HG03575 (cell line): ENCODE measurements at regions not wholly inside any gene's neighbourhood (a gene's known extent, or its start where the extent isn't known, plus 50 kb on each side); places are given as distances from the start of the nearest gene placed in this dataset.
"Not testable (repeated sequence)": the region's sequence is repeated elsewhere in the genome, so short reads cannot be mapped to it uniquely, and the experiment has no call there.

Experiments
- ATAC-seq: cut with Tn5 transposase; IDR thresholded peaks from one replicate; pipeline ENCODE4 v1.9.1; 2021; ENCODE audit not compliant: unreplicated experiment, insufficient number of reproducible peaks, low FRiP score; ENCODE audit errors: extremely low read depth

- no peak for ATAC-seq
Measured at GRCh38 chr4:128654465-128654864, 155.0 kb upstream of the JADE1 start.

- ATAC-seq = no peak
Measured at GRCh38 chr4:128653527-128654444, 155.7 kb upstream of the JADE1 start.

GRCh38 chr4:128649575-128650205 is 159.8 kb upstream of the JADE1 start:
- no peak for ATAC-seq

GRCh38 chr4:128649161-128649560 is 160.3 kb upstream of the JADE1 start:
- no peak for ATAC-seq

GRCh38 chr4:128648021-128648420 is 161.5 kb upstream of the JADE1 start:
- no peak for ATAC-seq

- ATAC-seq = not testable (repeated sequence)
Measured at GRCh38 chr4:128646893-128647292, 162.6 kb upstream of the JADE1 start.

GRCh38 chr4:128644693-128645654 is 164.5 kb upstream of the JADE1 start:
- ATAC-seq = not testable (repeated sequence)

- ATAC-seq = not testable (repeated sequence)
Measured at GRCh38 chr4:128644107-128644506, 165.4 kb upstream of the JADE1 start.

GRCh38 chr4:128641566-128641965 is 167.9 kb upstream of the JADE1 start:
- not testable (repeated sequence) for ATAC-seq

GRCh38 chr4:128639541-128640270 is 169.8 kb upstream of the JADE1 start:
- no peak for ATAC-seq

GRCh38 chr4:128636906-128637305 is 172.6 kb upstream of the JADE1 start:
- ATAC-seq = no peak

GRCh38 chr4:128635955-128636560 is 173.4 kb upstream of the JADE1 start:
- no peak for ATAC-seq

GRCh38 chr4:128635141-128635954 is 174.2 kb upstream of the JADE1 start:
- no peak for ATAC-seq

GRCh38 chr4:128633067-128633466 is 176.4 kb upstream of the JADE1 start:
- ATAC-seq = no peak

- ATAC-seq = no peak
Measured at GRCh38 chr4:128630871-128631270, 178.6 kb upstream of the JADE1 start.

GRCh38 chr4:128623508-128624215 is 185.8 kb upstream of the JADE1 start:
- ATAC-seq = no peak
